Non-pigmented ciliary epithelial cell (primary cell): ENCODE measurements at regions not wholly inside any gene's neighbourhood (a gene's known extent, or its start where the extent isn't known, plus 50 kb on each side); places are given as distances from the start of the nearest gene placed in this dataset.

Source experiments
- DNase-seq: peaks from one replicate; pipeline ENCODE4 v3.0.0-alpha.2; 2010; ENCODE audit warnings: low read depth

DNA sequence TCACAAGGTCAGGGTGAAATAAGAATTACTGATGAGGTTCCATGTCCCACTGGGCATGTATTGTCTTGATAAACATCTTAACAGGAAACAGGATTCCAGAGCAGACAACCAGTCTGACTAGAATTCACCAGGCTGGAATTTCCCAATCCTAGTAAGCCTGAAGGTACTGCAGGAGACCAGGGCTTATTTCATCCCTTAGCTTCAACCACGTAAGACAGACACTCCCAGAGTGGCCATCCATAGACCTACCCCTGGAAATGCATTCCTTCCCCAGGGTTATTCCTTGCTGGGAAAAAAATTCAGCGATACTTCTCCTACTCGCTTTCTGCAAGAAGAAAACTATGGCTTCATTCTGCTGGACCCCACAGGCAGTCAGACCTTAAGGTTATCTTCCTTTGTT lies 785.4 kb downstream of the NR2F1-AS1 start:
- no peak for DNase-seq

DNA sequence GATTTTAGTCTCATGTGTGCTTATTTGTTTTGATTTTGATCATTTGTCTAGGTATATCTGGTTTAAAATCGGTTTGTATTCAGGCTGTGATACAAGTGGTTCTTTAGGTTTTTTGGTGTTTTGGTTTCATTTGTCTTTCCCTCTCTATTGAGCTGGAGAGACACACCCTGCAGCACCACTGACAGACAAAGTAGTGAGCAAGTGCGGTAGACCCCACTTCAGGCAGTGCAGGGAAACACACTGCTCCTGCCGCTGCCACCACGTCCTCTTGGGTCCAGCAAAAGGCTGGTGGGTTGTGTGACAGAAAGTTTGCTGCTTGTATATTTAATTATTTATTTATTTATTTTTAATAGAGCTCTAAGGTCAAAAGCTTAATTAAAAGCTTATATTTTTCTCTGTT lies 801.0 kb downstream of the NR2F1-AS1 start:
- no peak for DNase-seq

GRCh38 chr5:92779536-92779935 lies 801.5 kb downstream of the NR2F1-AS1 start:
- DNase-seq, result no peak

DNA sequence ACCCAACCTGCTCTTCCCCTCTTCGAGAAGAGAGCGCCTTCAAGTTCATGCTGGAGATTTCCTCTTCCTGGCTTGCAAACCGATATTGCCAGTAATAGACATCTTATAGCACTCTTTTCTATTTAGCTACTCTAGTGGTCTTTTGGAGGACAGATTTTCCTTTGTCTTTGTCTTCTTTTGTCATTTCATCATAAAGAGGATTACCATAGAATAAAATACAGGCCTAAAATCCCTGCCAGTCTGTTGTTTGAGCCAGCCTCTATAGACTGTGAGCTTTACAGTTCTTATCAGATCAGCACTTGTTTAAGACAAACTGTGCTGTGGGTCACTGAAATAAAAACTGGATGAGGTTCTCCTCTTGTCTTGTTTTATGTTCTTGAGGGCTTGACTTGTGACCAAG lies 802.8 kb downstream of the NR2F1-AS1 start:
- DNase-seq, result no peak

DNA sequence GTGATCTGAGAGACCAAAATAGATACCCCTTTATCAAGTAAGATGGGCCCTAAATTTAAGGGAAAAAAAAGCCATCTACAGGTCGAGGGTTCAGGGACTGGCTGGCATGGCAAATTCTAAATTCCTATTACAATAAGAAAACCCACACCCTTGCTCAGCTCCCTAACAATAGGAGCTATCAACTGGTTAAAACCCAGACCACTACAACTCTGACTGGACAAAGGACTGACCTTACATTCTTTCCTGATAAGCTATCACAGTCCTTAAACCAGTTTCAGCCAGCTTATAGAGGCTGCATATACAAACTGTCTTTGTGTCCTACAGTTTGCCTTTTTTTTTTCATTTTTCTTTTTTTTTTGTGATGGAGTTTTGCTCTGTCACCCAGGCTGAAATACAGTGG lies 803.6 kb downstream of the NR2F1-AS1 start:
- DNase-seq, result no peak

DNA sequence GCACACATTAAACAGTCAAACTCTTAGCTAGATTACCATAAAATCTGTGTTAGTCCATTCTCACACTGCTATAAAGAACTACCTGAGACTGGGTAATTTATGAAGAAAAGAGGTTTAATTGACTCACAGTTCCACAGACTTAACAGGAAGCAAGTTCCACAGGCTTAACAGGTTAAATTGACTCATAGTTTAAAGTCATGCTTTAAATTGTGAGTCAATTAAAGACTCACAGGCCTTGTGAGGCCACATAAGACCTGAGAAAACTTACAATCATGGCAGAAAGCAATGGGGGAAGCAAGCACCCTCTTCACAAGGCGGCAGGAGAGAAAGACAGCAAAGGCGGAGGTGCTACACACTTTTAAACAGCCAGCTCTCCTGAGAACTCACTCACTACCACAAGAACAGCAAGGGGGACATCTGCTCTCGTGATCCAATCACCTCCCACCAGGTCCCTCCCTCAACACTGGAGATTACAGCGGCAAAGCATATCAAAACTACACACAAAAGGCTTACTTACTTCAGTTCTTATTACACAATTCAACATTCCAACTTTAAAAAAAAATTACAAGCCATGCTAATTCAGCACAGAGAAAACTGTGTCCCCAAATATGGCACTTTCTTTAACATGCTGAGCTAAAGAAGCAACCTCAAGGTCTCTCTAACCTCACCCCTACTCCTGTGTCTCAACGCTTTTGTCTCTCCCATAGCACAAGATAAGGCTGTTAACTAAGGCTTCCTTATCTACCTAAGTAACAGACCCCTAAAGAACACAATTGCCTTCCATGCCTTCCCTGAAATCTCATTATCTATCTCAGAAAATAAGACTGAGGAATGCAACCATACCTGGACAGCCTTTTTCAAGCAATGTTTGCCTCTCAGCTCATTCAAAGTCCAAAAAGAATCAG lies 805.1 kb downstream of the NR2F1-AS1 start:
- peak; percentile 26 for DNase-seq

GRCh38 chr5:92769978-92770377 lies 811.0 kb downstream of the NR2F1-AS1 start:
- peak; percentile 68 for DNase-seq

GRCh38 chr5:92761585-92761984 lies 819.4 kb downstream of the NR2F1-AS1 start:
- no peak for DNase-seq

GRCh38 chr5:92760550-92760949 lies 820.5 kb downstream of the NR2F1-AS1 start:
- DNase-seq, result no peak

- peak; percentile 36 for DNase-seq
Observed at GRCh38 chr5:92758552-92758951, 822.5 kb downstream of the NR2F1-AS1 start.

- no peak for DNase-seq
Observed at GRCh38 chr5:92749943-92750342, 831.1 kb downstream of the NR2F1-AS1 start.

DNA sequence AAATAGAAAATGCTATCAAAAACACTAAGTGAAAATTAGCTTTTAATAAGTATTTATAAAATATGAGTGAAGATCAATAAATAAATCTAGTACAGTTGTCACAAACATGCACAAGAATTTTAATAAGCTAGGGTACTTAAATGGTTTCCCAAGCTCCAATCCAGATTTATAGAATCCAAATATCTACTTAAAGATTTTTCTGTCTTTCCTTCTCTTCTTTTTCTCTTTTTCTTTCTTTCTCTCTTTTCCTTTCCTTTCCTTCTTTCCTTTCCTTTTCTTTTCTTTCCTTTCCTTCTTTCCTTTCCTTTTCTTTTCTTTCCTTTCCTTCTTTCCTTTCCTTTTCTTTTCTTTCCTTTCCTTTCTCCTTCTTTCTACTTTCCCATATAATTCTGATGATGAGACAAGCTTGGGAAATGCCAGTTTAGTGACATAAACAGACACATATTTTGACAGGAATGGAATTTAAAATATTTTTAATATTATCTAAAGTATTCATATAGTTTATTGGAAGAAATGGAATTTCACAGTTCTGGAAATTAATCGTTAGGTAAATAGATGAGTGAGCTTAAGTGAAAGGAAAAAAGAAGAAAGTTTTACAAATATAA lies 832.8 kb downstream of the NR2F1-AS1 start:
- no peak for DNase-seq

GRCh38 chr5:92741906-92742305 lies 839.1 kb downstream of the NR2F1-AS1 start:
- no peak for DNase-seq

GRCh38 chr5:92734211-92734940 lies 846.6 kb downstream of the NR2F1-AS1 start:
- no peak for DNase-seq

GRCh38 chr5:92730486-92730885 lies 850.5 kb downstream of the NR2F1-AS1 start:
- no peak for DNase-seq

DNA sequence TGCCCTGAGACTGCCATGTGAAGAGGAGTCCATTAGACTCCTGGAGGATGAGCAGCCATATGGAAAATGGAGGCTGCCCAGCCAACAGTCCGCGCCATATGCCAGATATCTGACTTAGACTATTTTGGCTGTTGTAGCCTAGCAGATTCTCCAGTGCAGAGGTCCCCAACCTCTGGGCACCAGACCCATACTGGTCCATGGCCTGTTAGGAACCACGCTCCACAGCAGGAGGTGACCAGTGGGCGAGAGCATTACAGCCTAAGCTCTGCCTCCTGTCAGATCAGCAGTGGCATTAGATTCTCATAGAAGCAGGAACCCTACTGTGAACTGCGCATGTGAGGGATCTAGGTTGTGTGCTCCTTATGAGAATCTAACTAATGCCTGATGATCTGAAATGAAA lies 851.9 kb downstream of the NR2F1-AS1 start:
- no peak for DNase-seq

GRCh38 chr5:92715946-92716520 lies 865.0 kb downstream of the NR2F1-AS1 start:
- no peak for DNase-seq

DNA sequence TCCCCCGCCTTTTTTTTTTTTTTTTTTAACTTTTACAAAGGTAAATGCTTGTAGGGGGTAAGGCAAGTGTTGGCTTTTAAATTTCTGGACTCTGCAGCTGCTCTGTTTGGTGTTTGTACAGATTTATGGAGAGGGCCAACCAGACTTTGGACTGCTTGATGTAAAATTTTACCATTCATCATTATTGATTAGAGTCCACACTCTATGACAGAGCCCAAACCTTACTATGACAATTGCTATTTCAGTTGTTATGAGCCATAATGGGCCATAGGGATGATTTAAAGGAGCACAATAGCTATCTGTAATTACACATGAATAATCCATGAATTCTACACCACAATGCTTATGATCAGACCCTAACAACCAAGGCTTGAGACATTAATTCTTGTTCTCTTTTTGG lies 867.2 kb downstream of the NR2F1-AS1 start:
- no peak for DNase-seq

DNA sequence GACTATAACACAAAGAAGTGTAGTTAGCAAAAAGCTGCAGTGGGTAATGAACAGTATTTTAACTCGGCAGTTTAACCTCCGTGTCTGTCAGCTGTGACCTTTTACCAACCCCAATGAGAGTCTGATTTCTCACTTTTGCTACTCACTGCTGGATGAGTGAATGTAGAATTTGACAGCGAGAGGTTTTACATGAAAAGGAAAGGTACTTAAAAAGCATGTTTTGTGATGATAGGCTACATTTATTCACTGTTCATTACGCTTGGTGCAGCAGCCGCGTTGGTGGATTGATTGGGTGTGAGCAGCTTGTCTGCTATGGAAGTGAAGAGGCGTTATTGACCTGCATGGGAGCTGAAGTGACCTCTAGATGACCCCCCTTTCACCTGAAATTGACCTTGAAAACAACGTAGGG lies 867.7 kb downstream of the NR2F1-AS1 start:
- DNase-seq, result no peak

GRCh38 chr5:92711956-92712355 lies 869.1 kb downstream of the NR2F1-AS1 start:
- DNase-seq, result no peak

DNA sequence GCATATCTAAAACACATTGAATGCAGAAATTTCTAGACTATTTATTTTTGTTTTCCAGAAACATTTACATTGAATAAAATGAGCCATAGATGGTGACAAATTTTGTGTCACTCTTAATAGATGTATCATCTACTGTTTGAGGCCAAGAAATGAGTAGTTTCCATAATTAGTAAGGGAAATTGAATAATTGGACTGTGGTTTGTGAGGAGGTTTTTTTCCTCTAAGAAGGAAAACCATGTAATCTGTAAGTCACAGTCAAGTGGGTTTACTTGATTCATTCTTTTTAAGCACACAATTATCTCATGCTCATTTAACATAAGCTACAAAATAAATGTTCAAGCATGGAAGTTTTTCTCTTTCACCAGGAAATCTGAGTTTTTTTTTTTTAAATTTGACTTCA lies 876.4 kb downstream of the NR2F1-AS1 start:
- no peak for DNase-seq

GRCh38 chr5:92703976-92704375 lies 877.0 kb downstream of the NR2F1-AS1 start:
- no peak for DNase-seq
